Smooth muscle cell (in vitro differentiated cells): ENCODE measurements at regions not wholly inside any gene's neighbourhood (a gene's known extent, or its start where the extent isn't known, plus 50 kb on each side); places are given as distances from the start of the nearest gene placed in this dataset.

Source experiments
- DNase-seq: peaks from one replicate; lab custom pipeline; 2025; ENCODE audit not compliant: unreplicated experiment; lab: John Stamatoyannopoulos, UW
- H2AFZ ChIP-seq: fragments of 200-600 bp; sonication (generic); 2 replicates; pipeline ENCODE4 v1.6.0; 2016; ENCODE audit warnings: antibody characterized with exemption, low read depth, mild to moderate bottlenecking
- H3F3A ChIP-seq: fragments of 200-600 bp; sonication (generic); 2 replicates; pipeline ENCODE4 v1.6.0; 2017; ENCODE audit warnings: antibody characterized with exemption, low read depth
- H3K27ac ChIP-seq: fragments of 200-600 bp; sonication (generic); 2 replicates; pipeline ENCODE4 v1.5.1; 2016; ENCODE audit warnings: low read depth, mild to moderate bottlenecking
- H3K27me3 ChIP-seq: fragments of 200-600 bp; sonication (generic); 2 replicates; pipeline ENCODE4 v1.6.1; 2016; ENCODE audit warnings: low read depth, mild to moderate bottlenecking
- H3K36me3 ChIP-seq: fragments of 200-600 bp; sonication (generic); 2 replicates; pipeline ENCODE4 v1.5.1; 2016; ENCODE audit warnings: low read depth
- H3K4me1 ChIP-seq: fragments of 200-600 bp; sonication (generic); 2 replicates; pipeline ENCODE4 v1.5.1; 2016; ENCODE audit warnings: low read depth
- H3K4me2 ChIP-seq: fragments of 200-600 bp; sonication (generic); 2 replicates; pipeline ENCODE4 v1.6.0; 2016; ENCODE audit warnings: mild to moderate bottlenecking
- H3K4me3 ChIP-seq: fragments of 200-600 bp; sonication (generic); 2 replicates; pipeline ENCODE4 v1.5.1; 2016; ENCODE audit warnings: mild to moderate bottlenecking
- H3K79me2 ChIP-seq: fragments of 200-600 bp; sonication (generic); 2 replicates; pipeline ENCODE4 v1.6.0; 2016; ENCODE audit warnings: low read depth, mild to moderate bottlenecking
- H3K9ac ChIP-seq: fragments of 200-600 bp; sonication (generic); 2 replicates; pipeline ENCODE4 v1.6.0; 2016; ENCODE audit warnings: low read depth
- H3K9me3 ChIP-seq: fragments of 200-600 bp; sonication (generic); replicated peaks from 2 replicates; pipeline ENCODE4 v1.5.1; 2016; ENCODE audit warnings: low read depth
- H4K20me1 ChIP-seq: fragments of 200-600 bp; sonication (generic); 2 replicates; pipeline ENCODE4 v1.6.0; 2016; ENCODE audit warnings: low read depth
- CTCF ChIP-seq: fragments of 200-600 bp; sonication (generic); IDR thresholded peaks from 2 replicates; pipeline ENCODE4 v1.5.1; 2017; ENCODE audit warnings: borderline replicate concordance, mild to moderate bottlenecking, antibody characterized with exemption; ENCODE audit not compliant: insufficient read depth, poor library complexity, severe bottlenecking
- WGBS: methylation state at CpG from one replicate; pipeline ENCODE4 v1.1.7; 2016; ENCODE audit warnings: low lambda C conversion rate; 5-methylcytosine and 5-hydroxymethylcytosine counted together

GRCh38 chr12:107484941-107485340, 200.7 kb upstream of the PWP1 start:
- no peaks in the 10 kb centered on the region for H3K36me3 ChIP-seq
- H2AFZ ChIP-seq = no peak overlapping the region
- no peak for TF ChIP-seq CTCF
- no peaks in the 10 kb centered on the region for H3K9me3 ChIP-seq
- H3K4me1 ChIP-seq = no peaks in the 10 kb centered on the region
- H3K27me3 ChIP-seq = peaks cover 26% of the 10 kb centered on the region
- no peak overlapping the region for H3K4me2 ChIP-seq
- H3K4me3 ChIP-seq = no peak overlapping the region
- 93% methylated on average over 1 of the region's 1 CpG for WGBS
- H4K20me1 ChIP-seq = no peaks in the 10 kb centered on the region
- no peak overlapping the region for H3K9ac ChIP-seq
- DNase-seq = no peak
- H3K79me2 ChIP-seq = no peaks in the 10 kb centered on the region
- H3F3A ChIP-seq = no peaks in the 10 kb centered on the region
- H3K27ac ChIP-seq = no peak overlapping the region

- peaks cover 23% of the 10 kb centered on the region for H3K27me3 ChIP-seq
- no peaks in the 10 kb centered on the region for H3K79me2 ChIP-seq
- 75% methylated on average over 1 of the region's 1 CpG for WGBS
Measured at GRCh38 chr12:107485731-107486130, 199.9 kb upstream of the PWP1 start.

GRCh38 chr12:107486140-107486892, 199.3 kb upstream of the PWP1 start:
- H3F3A ChIP-seq = no peaks in the 10 kb centered on the region
- DNase-seq = no peak
- H3K4me1 ChIP-seq = no peaks in the 10 kb centered on the region
- H4K20me1 ChIP-seq = no peaks in the 10 kb centered on the region
- H3K27ac ChIP-seq = no peak overlapping the region
- H3K4me3 ChIP-seq = no peak overlapping the region
- no peak overlapping the region for H3K9ac ChIP-seq
- no peak overlapping the region for H3K4me2 ChIP-seq
- WGBS = 87% methylated on average over 2 of the region's 2 CpGs
- H3K79me2 ChIP-seq = no peaks in the 10 kb centered on the region
- TF ChIP-seq CTCF = no peak
- H3K36me3 ChIP-seq = no peaks in the 10 kb centered on the region
- no peaks in the 10 kb centered on the region for H3K9me3 ChIP-seq
- no peak overlapping the region for H2AFZ ChIP-seq
- peaks cover 23% of the 10 kb centered on the region for H3K27me3 ChIP-seq

More at GRCh38 chr12:107485731-107486130, 199.9 kb upstream of the PWP1 start:
- no peaks in the 10 kb centered on the region for H4K20me1 ChIP-seq
- no peaks in the 10 kb centered on the region for H3K9me3 ChIP-seq
- H3K27ac ChIP-seq = no peak overlapping the region
- no peak overlapping the region for H3K4me3 ChIP-seq
- no peaks in the 10 kb centered on the region for H3K4me1 ChIP-seq
- H2AFZ ChIP-seq = no peak overlapping the region
- no peaks in the 10 kb centered on the region for H3K36me3 ChIP-seq
- no peak overlapping the region for H3K4me2 ChIP-seq
- no peak overlapping the region for H3K9ac ChIP-seq
- TF ChIP-seq CTCF = no peak
- DNase-seq = no peak
- no peaks in the 10 kb centered on the region for H3F3A ChIP-seq

- H2AFZ ChIP-seq = no peak overlapping the region
- H3F3A ChIP-seq = no peaks in the 10 kb centered on the region
- peaks cover 16% of the 10 kb centered on the region for H3K27me3 ChIP-seq
- no peak overlapping the region for H3K9ac ChIP-seq
- 91% methylated on average over 2 of the region's 2 CpGs for WGBS
- H3K4me1 ChIP-seq = no peaks in the 10 kb centered on the region
- H4K20me1 ChIP-seq = no peaks in the 10 kb centered on the region
- H3K79me2 ChIP-seq = no peaks in the 10 kb centered on the region
- no peak for DNase-seq
- no peak for TF ChIP-seq CTCF
- no peak overlapping the region for H3K27ac ChIP-seq
- H3K9me3 ChIP-seq = no peaks in the 10 kb centered on the region
- no peak overlapping the region for H3K4me2 ChIP-seq
- H3K4me3 ChIP-seq = no peak overlapping the region
- no peaks in the 10 kb centered on the region for H3K36me3 ChIP-seq
Measured at GRCh38 chr12:107487011-107487680, 198.5 kb upstream of the PWP1 start.
